ENCODE measurements at regions not wholly inside any gene's neighbourhood (a gene's known extent, or its start where the extent isn't known, plus 50 kb on each side); places are given as distances from the start of the nearest gene placed in this dataset.

GRCh38 chr7:114822131-114822530 is 99.8 kb upstream of the MDFIC start:
- Histone ChIP-seq H2AFZ (ENCODE audit: low read depth, low read length) (no peak overlapping the region), H3K4me3 (replicated peaks in 1 of 3; ENCODE audit: insufficient read depth in 1 of 3, low read depth in 1 of 3, low read length in 3 of 3) (no peak overlapping the region), H3K36me3 (ENCODE audit: control insufficient read depth in 2 of 2, extremely low read depth in 1 of 2, insufficient read depth in 2 of 2, low read length in 2 of 2) (no peaks in the 10 kb centered on the region), H3K4me2 (ENCODE audit: insufficient read depth, low read length) (no peak overlapping the region), H3K9me1 (replicated peaks; ENCODE audit: control insufficient read depth, extremely low read depth, insufficient read depth, low read length) (no peaks in the 10 kb centered on the region), H3K27me3 (ENCODE audit: control insufficient read depth in 2 of 2, insufficient read depth in 2 of 2, low read length in 2 of 2) (no peaks in the 10 kb centered on the region), H3K27ac (ENCODE audit: insufficient read depth, low read depth, low read length) (no peak overlapping the region), H3K9ac (replicated peaks; ENCODE audit: extremely low read depth, insufficient read depth, low read length) (no peak overlapping the region), H3K79me2 (ENCODE audit: control insufficient read depth, insufficient read depth, low read length) (no peaks in the 10 kb centered on the region), H4K20me1 (replicated peaks; ENCODE audit: control insufficient read depth, extremely low read depth, insufficient read depth, low read length) (no peaks in the 10 kb centered on the region), H3K9me3 (replicated peaks; ENCODE audit: control insufficient read depth, insufficient read depth, low read length) (no peaks in the 10 kb centered on the region), H3K4me1 (ENCODE audit: control insufficient read depth, extremely low read depth, insufficient read depth, low read length) (peaks cover 7% of the 10 kb centered on the region)
- dilution Hi-C loops (cut with MboI; ENCODE audit: extremely low pct_ligation_motif_present, low sequenced_read_pairs), result no loop called here
- intact Hi-C loops (cut with micrococcal nuclease), result no loop called here
- CTCF ChIA-PET, result no interaction called here
- TF ChIP-seq MAX (IDR thresholded peaks at IDR 0.05; ENCODE audit: insufficient read depth, insufficient read length) (no peak), CTCF (IDR thresholded peaks at IDR 0.05; ENCODE audit: extremely low read depth in 1 of 2, insufficient read depth in 1 of 2, low read depth in 1 of 2, low read length in 2 of 2) (no peak), POLR2AphosphoS5 (IDR thresholded peaks at IDR 0.05; ENCODE audit: insufficient read depth, low read depth, low read length) (no peak), GATA2 (IDR thresholded peaks at IDR 0.05; ENCODE audit: insufficient read depth, insufficient read length, low read depth, low read length) (no peak), POLR2A (IDR thresholded peaks at IDR 0.05; ENCODE audit: low read depth, low read length) (no peak), FOS (IDR thresholded peaks at IDR 0.05; ENCODE audit: borderline replicate concordance, insufficient read depth, low read length) (no peak), JUN (IDR thresholded peaks at IDR 0.05; ENCODE audit: borderline replicate concordance, insufficient read depth, insufficient read length, low read depth) (no peak), MYC (IDR thresholded peaks at IDR 0.05; ENCODE audit: low read depth, low read length) (no peak), EZH2 (IDR thresholded peaks at IDR 0.05; ENCODE audit: borderline replicate concordance, low read depth, low read length, severe bottlenecking) (no peak)
- no peak for FAIRE-seq
- POLR2A ChIA-PET, result no interaction called here
- no TSS peak for BruUV-seq (replicated peaks)
- no peak for DNase-seq (ENCODE audit: low read depth, low spot score)

Measured in endothelial cell of umbilical vein (primary cell).